GM19463 (cell line): ENCODE measurements at regions not wholly inside any gene's neighbourhood (a gene's known extent, or its start where the extent isn't known, plus 50 kb on each side); places are given as distances from the start of the nearest gene placed in this dataset.

ENCODE experiments used
- ATAC-seq: cut with Tn5 transposase; IDR thresholded peaks from one replicate; pipeline ENCODE4 v1.9.1; 2021; ENCODE audit warnings: mild to moderate bottlenecking, moderate library complexity; ENCODE audit not compliant: unreplicated experiment

DNA sequence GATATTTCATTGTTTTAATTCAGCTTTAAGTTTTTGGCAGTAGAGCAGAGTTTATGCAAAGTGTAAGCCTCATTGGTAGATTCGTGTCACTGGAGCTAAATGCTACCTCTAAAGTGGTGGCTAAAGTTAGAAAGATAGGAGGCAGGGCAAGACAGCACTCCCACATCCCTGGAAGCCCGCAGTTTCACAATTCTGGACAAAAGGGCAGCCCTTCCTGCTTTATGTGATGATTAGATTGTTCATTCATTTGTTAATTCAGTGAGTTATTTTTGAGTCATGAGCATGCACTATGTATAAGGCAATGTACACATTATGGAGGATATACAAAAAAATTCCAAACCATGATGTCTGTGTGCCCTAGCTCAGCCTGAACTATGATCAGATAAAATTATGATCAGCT is 52.1 kb upstream of the EIF3M start:
- no peak for ATAC-seq

DNA sequence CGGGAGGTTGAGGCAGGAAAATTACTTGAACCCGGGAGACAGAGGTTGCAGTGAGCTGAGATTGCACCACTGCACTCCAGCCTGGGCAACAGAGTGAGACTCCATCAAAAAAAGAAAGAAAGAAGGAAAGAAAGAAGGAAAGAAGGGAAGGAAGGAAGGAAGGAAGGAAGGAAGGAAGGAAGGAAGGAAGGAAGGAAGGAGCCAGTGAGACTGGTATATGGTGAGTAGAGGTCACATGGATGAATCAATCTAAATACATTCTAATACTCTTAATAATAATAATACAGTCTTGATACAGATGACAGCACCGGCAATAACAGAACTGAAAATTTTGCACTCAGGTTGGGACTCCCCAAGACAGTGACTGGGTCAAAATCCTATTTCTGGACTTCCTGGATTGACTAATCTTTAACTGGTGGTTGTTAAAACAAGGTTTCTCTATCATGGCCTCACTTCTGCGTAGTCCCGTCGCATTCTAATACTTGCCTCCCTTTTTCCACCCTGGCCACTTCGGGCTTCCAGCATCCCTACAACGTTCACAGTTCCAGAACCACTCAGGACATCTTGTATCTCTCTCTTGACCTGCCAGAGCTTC is 53.5 kb upstream of the EIF3M start:
- peak; percentile 99 for ATAC-seq

DNA sequence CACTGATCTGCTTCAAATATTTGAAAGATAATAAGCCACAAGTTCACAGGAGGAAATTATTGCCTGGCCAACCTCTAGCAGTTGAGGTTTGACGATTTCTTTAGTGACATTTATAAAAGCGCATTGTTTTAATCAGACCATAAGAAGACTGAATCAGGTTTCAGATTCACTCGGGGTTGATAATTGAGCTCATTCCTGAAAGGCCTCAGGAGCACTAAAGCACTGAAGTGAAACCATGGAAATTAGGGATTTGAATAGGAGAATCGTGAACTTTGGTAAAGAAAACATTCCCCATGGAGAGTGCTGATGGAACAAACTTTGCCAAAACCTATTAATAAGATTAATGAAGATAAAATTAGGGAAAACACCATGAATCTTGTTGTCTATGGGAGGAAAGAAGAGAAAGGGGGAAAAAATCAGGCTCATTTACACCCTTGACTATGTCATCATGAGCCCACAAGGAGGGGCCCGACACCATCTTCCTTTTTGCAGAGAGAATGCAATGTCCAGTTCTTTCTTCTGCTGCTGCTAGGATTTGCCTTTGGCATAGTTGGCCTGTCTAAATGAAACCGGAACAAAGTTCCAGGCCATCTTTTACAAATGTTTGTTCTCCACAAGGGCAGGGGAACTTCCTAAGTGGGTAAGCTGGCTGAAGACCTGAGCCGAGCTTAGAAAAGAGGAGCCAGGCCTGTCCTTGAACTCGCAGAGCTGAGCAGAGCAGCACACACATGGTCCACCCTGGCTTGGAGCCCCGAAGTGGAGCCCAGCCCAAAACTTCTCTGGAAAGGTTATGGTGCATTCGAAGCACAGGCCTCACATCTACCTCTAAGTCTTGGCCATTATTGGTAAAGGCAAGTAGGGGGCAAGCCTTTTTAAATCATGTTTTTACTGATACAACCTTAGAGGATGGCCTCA is 56.1 kb upstream of the EIF3M start:
- no peak for ATAC-seq

DNA sequence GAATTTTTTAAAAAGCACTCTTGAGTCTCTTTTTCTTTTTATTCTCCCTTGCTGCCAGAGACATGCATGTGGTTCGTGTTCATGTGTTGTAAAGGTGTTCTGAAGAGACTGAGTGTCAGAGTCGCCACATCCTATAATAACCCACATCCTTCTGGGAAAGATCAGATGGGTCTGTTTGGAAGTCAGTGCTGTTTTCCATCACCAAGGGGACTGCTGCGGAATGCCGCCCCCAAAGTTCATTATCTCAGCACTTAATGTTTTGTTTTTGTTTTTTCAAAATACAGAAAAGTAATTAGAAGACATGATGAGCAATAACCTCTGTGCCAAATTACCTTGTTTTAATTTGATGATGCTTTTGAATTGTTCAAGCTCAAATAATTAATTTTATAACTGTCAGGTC is 56.9 kb upstream of the EIF3M start:
- no peak for ATAC-seq

DNA sequence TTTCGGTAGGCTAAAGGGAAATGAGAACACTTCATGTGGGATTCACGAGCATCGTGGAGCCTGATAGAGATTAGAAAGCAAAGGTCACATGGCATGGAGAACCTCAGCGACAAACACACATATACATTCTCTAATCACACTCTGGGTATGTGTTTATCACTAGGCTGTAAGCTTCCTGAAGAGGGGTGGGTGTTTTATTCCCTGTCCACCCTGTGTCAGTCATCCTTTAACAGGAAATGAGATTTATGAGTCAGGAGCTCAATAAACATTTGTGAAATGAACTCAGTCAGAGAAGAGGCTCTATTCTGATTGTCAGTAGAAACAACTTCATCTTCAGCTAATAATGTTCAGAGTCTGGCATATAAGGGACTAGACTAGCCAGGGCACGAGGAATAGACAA is 71.7 kb upstream of the EIF3M start:
- ATAC-seq: no peak

DNA sequence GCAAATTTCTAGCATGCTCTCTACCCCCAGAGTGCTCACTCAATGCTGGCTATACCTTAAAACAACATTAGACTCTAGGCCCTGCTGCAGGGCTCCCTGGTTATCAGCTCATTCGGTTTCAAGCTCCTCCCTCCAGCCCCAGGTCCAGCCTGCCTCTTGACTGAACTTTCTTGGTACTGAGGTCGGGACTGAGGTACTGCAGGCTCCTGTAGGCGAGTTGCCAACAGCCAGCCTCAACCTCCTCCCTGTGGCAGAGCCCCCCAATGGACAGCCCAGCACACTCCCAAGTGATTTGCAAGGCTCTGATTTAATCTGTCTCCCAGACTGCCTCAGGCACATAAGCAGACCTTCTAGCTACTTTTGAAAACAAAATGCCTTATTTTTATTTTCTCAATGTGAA is 73.6 kb upstream of the EIF3M start:
- no peak for ATAC-seq

DNA sequence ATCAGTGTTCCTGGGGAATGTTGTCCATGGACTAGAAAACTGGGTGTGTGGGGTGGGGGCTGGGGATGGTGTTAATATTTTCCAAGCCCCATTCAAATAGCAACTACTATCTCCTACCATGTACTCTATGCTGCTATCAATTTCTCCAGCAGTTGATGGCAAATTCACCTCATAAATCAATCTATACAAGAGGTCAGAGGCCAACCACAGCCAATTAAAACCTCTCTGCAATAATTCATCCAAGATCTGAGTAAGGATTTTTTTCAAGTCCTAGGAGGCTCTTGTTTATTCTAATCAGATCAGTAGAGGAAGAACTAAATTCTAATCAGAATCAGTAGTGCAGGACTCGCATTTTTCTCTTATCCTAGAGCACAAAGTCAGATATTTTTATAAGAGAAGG is 73.4 kb upstream of the WT1 start:
- ATAC-seq: no peak

DNA sequence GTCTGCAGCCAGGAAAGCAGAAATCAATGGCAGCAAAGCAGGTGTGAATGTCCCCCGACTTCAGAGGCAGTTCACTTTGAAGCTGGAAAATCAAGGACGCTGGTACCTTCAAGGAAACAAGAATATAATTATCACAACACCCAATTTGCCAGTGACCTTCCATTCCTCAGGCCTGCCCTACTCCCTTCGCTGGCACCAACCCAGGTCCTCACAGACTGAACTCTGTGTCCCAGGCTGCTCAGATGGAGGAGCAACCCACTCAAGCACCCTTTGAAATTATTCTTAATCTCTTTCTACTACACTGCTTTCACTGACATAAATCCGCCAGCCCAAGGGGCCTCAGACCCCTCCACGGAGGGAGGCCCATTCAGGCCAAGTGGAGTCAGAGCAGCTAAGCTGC is 64.7 kb upstream of the WT1 start:
- ATAC-seq: no peak

DNA sequence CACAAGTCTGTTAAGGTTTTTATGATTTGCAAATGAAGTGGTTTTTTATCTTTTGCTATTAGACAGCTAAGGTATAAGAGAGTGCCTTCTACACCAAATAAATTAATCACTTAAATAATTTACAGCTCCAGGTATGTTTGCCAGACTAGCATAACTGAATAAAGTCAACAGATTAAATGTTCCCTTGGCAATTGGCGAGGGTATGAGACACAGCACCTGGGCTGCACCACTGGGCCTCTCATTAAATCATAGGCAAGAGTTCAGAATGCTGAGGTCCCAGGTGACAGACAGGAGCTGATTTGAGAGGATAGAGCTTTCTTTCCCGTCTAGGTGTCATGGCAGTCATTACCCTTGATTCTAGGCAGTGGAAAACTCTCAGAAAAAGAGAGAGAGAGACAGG is 62.6 kb upstream of the WT1 start:
- no peak for ATAC-seq

DNA sequence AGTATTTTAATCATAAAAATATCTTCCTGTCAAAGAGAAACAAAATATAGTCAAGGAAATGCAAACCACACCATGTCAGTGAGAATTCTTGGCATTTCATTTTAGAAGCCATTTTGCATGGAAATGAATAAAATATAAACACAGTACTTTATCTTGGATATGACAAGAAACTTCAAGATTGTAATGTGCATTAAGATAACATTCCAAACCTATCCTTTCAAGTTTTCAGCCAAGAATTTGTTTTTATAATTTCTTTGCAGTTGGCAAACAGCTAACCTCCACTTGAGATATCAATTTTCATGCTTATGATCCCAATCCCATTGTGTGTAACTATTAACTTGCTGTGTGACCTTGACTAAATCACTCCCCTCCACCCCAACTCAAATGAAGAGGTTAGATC is 59.3 kb upstream of the WT1 start:
- ATAC-seq: no peak

DNA sequence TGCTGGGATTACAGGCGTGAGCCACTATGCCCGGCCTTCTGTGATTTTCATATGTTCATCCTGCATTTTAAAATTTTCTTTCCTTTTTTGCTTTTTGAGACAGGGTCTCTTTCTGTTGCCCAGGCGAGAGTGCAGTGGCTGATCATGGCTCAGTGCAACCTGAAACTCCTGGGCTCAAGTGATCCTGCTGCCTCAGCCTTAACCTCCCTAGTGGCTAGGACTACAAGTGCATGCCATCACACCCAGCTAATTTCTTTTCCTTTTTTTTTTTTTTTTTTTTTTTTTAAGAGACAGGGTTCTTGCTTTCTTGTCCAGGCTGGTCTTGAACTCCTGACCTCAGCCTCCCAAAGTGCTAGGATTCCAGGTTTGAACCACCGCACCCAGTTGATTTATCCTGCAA is 54.1 kb upstream of the WT1 start:
- no peak for ATAC-seq

DNA sequence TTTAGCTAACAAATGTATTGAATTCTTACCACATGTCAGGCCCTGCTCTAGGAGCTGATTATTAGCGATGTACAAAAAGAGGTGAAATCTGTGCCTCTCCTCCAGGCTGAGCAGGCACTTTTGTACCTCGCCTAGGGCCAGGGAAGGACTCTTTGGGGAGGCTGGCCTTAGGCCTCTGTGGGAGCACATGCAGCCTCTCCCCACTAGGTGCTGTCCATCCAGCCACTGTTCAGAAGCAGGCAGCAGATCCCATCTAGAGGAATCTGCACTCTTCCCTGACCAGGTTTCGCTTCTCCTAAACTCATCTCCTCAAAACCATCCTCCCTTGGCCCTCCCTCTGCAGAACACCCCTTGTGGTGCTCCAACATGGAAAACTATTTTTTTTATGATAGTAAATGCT is 51.9 kb upstream of the WT1 start:
- ATAC-seq: peak; percentile 61

DNA sequence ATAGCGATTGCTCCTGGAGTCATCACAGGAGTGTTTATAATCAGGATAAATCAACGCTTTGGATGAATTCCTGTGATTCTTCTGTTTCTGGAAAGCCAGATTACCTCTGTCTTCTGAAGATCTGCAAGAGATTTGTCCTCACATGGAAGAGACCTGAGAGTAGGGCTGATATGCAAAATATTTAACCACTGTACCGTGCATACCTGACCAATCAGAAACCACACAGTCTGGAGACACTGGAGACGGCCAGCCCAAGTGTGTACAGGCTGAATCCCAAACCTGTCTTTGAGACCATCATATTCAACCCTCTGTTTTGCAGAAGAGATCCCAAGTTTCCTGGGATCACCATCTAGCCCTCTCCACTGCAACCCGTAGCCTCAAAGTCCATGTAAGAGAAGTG is 50.4 kb upstream of the WT1 start:
- ATAC-seq: no peak
